Activated T-cell treated with anti-CD3 and anti-CD28 coated beads, Interleukin-2, amount 50 U/mL, for 24 hours (primary cell): ENCODE measurements at regions not wholly inside any gene's neighbourhood (a gene's known extent, or its start where the extent isn't known, plus 50 kb on each side); places are given as distances from the start of the nearest gene placed in this dataset.
"Not testable (repeated sequence)": the region's sequence is repeated elsewhere in the genome, so short reads cannot be mapped to it uniquely, and the experiment has no call there.

Source experiments
- DNase-seq: peaks from one replicate; pipeline ENCODE4 v3.0.0-alpha.2; 2020
- H3K27ac Mint-ChIP-seq: 2 replicates; pipeline ENCODE4 v1.8.0; 2020; ENCODE audit warnings: mild to moderate bottlenecking, mixed read lengths
- H3K27me3 Mint-ChIP-seq: 2 replicates; pipeline ENCODE4 v1.8.0; 2020; ENCODE audit warnings: mixed read lengths
- H3K36me3 Mint-ChIP-seq: 2 replicates; pipeline ENCODE4 v1.8.0; 2020; ENCODE audit warnings: low read depth, mixed read lengths
- H3K4me1 Mint-ChIP-seq: 2 replicates; pipeline ENCODE4 v1.8.0; 2020; ENCODE audit warnings: low read depth, mixed read lengths
- H3K4me3 Mint-ChIP-seq: 2 replicates; pipeline ENCODE4 v1.8.0; 2020; ENCODE audit warnings: mild to moderate bottlenecking, moderate library complexity, mixed read lengths
- H3K9me3 Mint-ChIP-seq: 2 replicates; pipeline ENCODE4 v1.8.0; 2020; ENCODE audit warnings: mixed read lengths

GRCh38 chr11:127943152-127943551, 644.2 kb downstream of the ETS1 start:
- H3K4me3 Mint-ChIP-seq = no peak overlapping the region
- H3K27ac Mint-ChIP-seq = peak overlapping the region; percentile 2

GRCh38 chr11:127941554-127941953, 645.8 kb downstream of the ETS1 start:
- H3K9me3 Mint-ChIP-seq, H3K36me3 Mint-ChIP-seq, H3K27ac Mint-ChIP-seq, DNase-seq, H3K4me3 Mint-ChIP-seq: not testable (repeated sequence)
- H3K4me1 Mint-ChIP-seq = peaks cover 13% of the 10 kb centered on the region
- H3K27me3 Mint-ChIP-seq = peaks cover 37% of the 10 kb centered on the region

More at GRCh38 chr11:127943152-127943551, 644.2 kb downstream of the ETS1 start:
- DNase-seq = no peak
- Mint-ChIP-seq H3K36me3 (no peaks in the 10 kb centered on the region), H3K4me1 (peaks cover 13% of the 10 kb centered on the region), H3K27me3 (peaks cover 35% of the 10 kb centered on the region), H3K9me3 (no peaks in the 10 kb centered on the region)

GRCh38 chr11:127939000-127939399, 648.4 kb downstream of the ETS1 start:
- DNase-seq = no peak
- H3K9me3 Mint-ChIP-seq = no peaks in the 10 kb centered on the region

GRCh38 chr11:127935081-127935480, 652.3 kb downstream of the ETS1 start:
- DNase-seq = no peak
- Mint-ChIP-seq H3K27me3 (peaks cover 20% of the 10 kb centered on the region), H3K36me3 (no peaks in the 10 kb centered on the region), H3K27ac (no peak overlapping the region), H3K4me1 (no peaks in the 10 kb centered on the region), H3K4me3 (no peak overlapping the region), H3K9me3 (no peaks in the 10 kb centered on the region)

More at GRCh38 chr11:127939000-127939399, 648.4 kb downstream of the ETS1 start:
- Mint-ChIP-seq H3K27ac (no peak overlapping the region), H3K4me3 (no peak overlapping the region), H3K4me1 (peaks cover 12% of the 10 kb centered on the region), H3K36me3 (no peaks in the 10 kb centered on the region), H3K27me3 (peaks cover 28% of the 10 kb centered on the region)

GRCh38 chr11:127933961-127934360, 653.4 kb downstream of the ETS1 start:
- DNase-seq, H3K36me3 Mint-ChIP-seq, H3K9me3 Mint-ChIP-seq, H3K4me1 Mint-ChIP-seq, H3K27ac Mint-ChIP-seq, H3K4me3 Mint-ChIP-seq: not testable (repeated sequence)
- H3K27me3 Mint-ChIP-seq = peaks cover 21% of the 10 kb centered on the region

GRCh38 chr11:127931803-127932202, 655.6 kb downstream of the ETS1 start:
- DNase-seq = no peak
- H3K4me1 Mint-ChIP-seq = no peaks in the 10 kb centered on the region
- no peaks in the 10 kb centered on the region for H3K36me3 Mint-ChIP-seq
- no peaks in the 10 kb centered on the region for H3K9me3 Mint-ChIP-seq
- H3K27ac Mint-ChIP-seq = no peak overlapping the region
- peaks cover 24% of the 10 kb centered on the region for H3K27me3 Mint-ChIP-seq
- H3K4me3 Mint-ChIP-seq = no peak overlapping the region

- DNase-seq = no peak
- H3K36me3 Mint-ChIP-seq = no peaks in the 10 kb centered on the region
- H3K9me3 Mint-ChIP-seq = peaks cover 3% of the 10 kb centered on the region
- peaks cover 46% of the 10 kb centered on the region for H3K27me3 Mint-ChIP-seq
- no peak overlapping the region for H3K4me3 Mint-ChIP-seq
- H3K27ac Mint-ChIP-seq = no peak overlapping the region
- H3K4me1 Mint-ChIP-seq = no peaks in the 10 kb centered on the region
Observed at GRCh38 chr11:127926721-127927120, 660.6 kb downstream of the ETS1 start.

GRCh38 chr11:127925475-127925874, 661.9 kb downstream of the ETS1 start:
- DNase-seq = no peak
- H3K4me1 Mint-ChIP-seq = no peaks in the 10 kb centered on the region
- H3K27ac Mint-ChIP-seq = no peak overlapping the region
- no peaks in the 10 kb centered on the region for H3K36me3 Mint-ChIP-seq
- peaks cover 3% of the 10 kb centered on the region for H3K9me3 Mint-ChIP-seq
- H3K27me3 Mint-ChIP-seq = peaks cover 48% of the 10 kb centered on the region
- H3K4me3 Mint-ChIP-seq = no peak overlapping the region

GRCh38 chr11:127919206-127920000, 668.0 kb downstream of the ETS1 start:
- peaks cover 13% of the 10 kb centered on the region for H3K4me1 Mint-ChIP-seq
- H3K36me3 Mint-ChIP-seq = peaks cover 1% of the 10 kb centered on the region
- H3K4me3 Mint-ChIP-seq = no peak overlapping the region
- H3K9me3 Mint-ChIP-seq = peaks cover 14% of the 10 kb centered on the region
- no peak for DNase-seq
- H3K27ac Mint-ChIP-seq = peak overlapping the region; percentile 83
- H3K27me3 Mint-ChIP-seq = peaks cover 63% of the 10 kb centered on the region

GRCh38 chr11:127902382-127902781, 685.0 kb downstream of the ETS1 start:
- H3K9me3 Mint-ChIP-seq = no peaks in the 10 kb centered on the region
- H3K27ac Mint-ChIP-seq = no peak overlapping the region
- no peaks in the 10 kb centered on the region for H3K36me3 Mint-ChIP-seq
- no peak for DNase-seq
- H3K4me3 Mint-ChIP-seq = no peak overlapping the region
- no peaks in the 10 kb centered on the region for H3K27me3 Mint-ChIP-seq
- no peaks in the 10 kb centered on the region for H3K4me1 Mint-ChIP-seq

GRCh38 chr11:127898422-127899365, 688.7 kb downstream of the ETS1 start:
- no peaks in the 10 kb centered on the region for H3K27me3 Mint-ChIP-seq
- no peaks in the 10 kb centered on the region for H3K36me3 Mint-ChIP-seq

GRCh38 chr11:127895776-127896175, 691.6 kb downstream of the ETS1 start:
- no peaks in the 10 kb centered on the region for H3K36me3 Mint-ChIP-seq
- no peak overlapping the region for H3K4me3 Mint-ChIP-seq
- no peaks in the 10 kb centered on the region for H3K4me1 Mint-ChIP-seq
- no peaks in the 10 kb centered on the region for H3K9me3 Mint-ChIP-seq
- no peak for DNase-seq
- no peak overlapping the region for H3K27ac Mint-ChIP-seq
- peaks cover 3% of the 10 kb centered on the region for H3K27me3 Mint-ChIP-seq

More at GRCh38 chr11:127898422-127899365, 688.7 kb downstream of the ETS1 start:
- H3K4me3 Mint-ChIP-seq = no peak overlapping the region
- no peaks in the 10 kb centered on the region for H3K4me1 Mint-ChIP-seq
- no peak for DNase-seq
- no peak overlapping the region for H3K27ac Mint-ChIP-seq
- no peaks in the 10 kb centered on the region for H3K9me3 Mint-ChIP-seq

- Mint-ChIP-seq H3K9me3 (no peaks in the 10 kb centered on the region), H3K27ac (no peak overlapping the region), H3K4me3 (no peak overlapping the region), H3K27me3 (peaks cover 8% of the 10 kb centered on the region), H3K4me1 (no peaks in the 10 kb centered on the region), H3K36me3 (no peaks in the 10 kb centered on the region)
- DNase-seq = no peak
Observed at GRCh38 chr11:127894316-127894715, 693.0 kb downstream of the ETS1 start.

GRCh38 chr11:127890030-127890615, 697.2 kb downstream of the ETS1 start:
- DNase-seq = no peak
- Mint-ChIP-seq H3K4me1 (no peaks in the 10 kb centered on the region), H3K9me3 (peaks cover 7% of the 10 kb centered on the region), H3K27ac (no peak overlapping the region), H3K4me3 (no peak overlapping the region), H3K27me3 (peaks cover 8% of the 10 kb centered on the region), H3K36me3 (no peaks in the 10 kb centered on the region)
